Muscle of leg (tissue), 3 donors: ENCODE measurements at regions not wholly inside any gene's neighbourhood (a gene's known extent, or its start where the extent isn't known, plus 50 kb on each side); places are given as distances from the start of the nearest gene placed in this dataset.
"Not testable (repeated sequence)": the region's sequence is repeated elsewhere in the genome, so short reads cannot be mapped to it uniquely, and the experiment has no call there.

Experiments used
- DNase-seq: peaks from one replicate; pipeline ENCODE4 v3.0.0; 2013
- H3K27ac ChIP-seq: one replicate; pipeline ENCODE4 v1.5.1; 2013; ENCODE audit warnings: mild to moderate bottlenecking, low read length, control low read depth
- H3K27me3 ChIP-seq: one replicate; pipeline ENCODE4 v1.6.1; 2013; ENCODE audit warnings: low read length; ENCODE audit not compliant: control insufficient read depth, insufficient read depth
- H3K36me3 ChIP-seq: one replicate; pipeline ENCODE4 v1.6.1; 2013; ENCODE audit warnings: low read length; ENCODE audit not compliant: control insufficient read depth, insufficient read depth
- H3K4me1 ChIP-seq: one replicate; pipeline ENCODE4 v1.6.1; 2013; ENCODE audit warnings: low read length; ENCODE audit not compliant: control insufficient read depth, insufficient read depth
- H3K4me3 ChIP-seq: one replicate; pipeline ENCODE4 v1.5.1; 2013; ENCODE audit warnings: low read length, control low read depth
- H3K9me3 ChIP-seq: replicated peaks from 2 replicates; pipeline ENCODE4 v1.6.1; 2013; ENCODE audit warnings: low read depth, low read length; ENCODE audit not compliant: control insufficient read depth
- WGBS: methylation state at CpG from one replicate; pipeline ENCODE4 v1.1.5; 2013; ENCODE audit warnings: missing lambda C conversion rate; ENCODE audit not compliant: insufficient coverage; 5-methylcytosine and 5-hydroxymethylcytosine counted together

DNA sequence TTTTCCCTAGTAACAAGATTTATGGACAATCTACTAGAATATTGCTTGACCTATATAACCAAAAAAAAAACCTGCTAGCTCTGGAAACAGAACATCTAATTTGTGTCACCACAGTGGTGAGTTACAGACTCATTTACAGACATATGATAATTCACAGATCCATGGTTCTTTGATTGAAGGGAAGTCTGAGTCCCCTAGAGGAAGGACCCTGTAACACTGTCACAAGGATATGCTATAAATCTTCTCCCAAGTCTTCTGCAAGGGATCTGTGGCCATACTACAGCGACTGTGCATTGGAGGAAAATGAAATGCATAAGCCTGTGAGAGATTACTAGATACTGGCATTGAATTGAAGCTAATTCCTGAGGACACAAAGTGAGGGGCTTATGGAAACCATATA, 630.6 kb upstream of the SGCD start:
- H3K27me3 ChIP-seq, result no peaks in the 10 kb centered on the region
- WGBS, result no CpG with 5 or more reads among the region's 1 CpG
- H3K9me3 ChIP-seq, result no peaks in the 10 kb centered on the region
- no peaks in the 10 kb centered on the region for H3K36me3 ChIP-seq
- H3K4me1 ChIP-seq, result no peaks in the 10 kb centered on the region
- H3K4me3 ChIP-seq, result no peak overlapping the region
- H3K27ac ChIP-seq, result no peak overlapping the region
- no peak for DNase-seq

DNA sequence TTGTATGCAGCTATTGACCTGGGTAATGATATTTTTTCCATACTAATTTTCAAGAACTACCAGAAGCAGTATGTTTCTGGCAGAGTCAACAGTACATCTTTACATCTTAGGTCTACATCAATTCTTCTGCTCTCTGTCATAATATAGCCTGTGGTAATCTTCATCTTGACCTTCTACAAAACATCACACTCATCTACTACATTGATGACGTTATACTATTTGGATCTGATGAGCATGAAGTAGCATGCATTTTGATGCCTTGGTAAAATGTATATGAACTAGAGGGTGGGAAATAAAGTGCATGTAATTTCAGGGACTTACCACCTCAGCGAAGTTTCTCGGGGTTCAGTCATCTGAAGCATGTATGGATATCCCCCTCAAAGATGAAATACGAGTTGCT, 629.7 kb upstream of the SGCD start:
- 40% methylated on average over 1 of the region's 4 CpGs for WGBS
- Histone ChIP-seq H3K4me3 (no peak overlapping the region), H3K36me3 (no peaks in the 10 kb centered on the region), H3K27me3 (no peaks in the 10 kb centered on the region), H3K27ac (no peak overlapping the region), H3K9me3 (no peaks in the 10 kb centered on the region), H3K4me1 (no peaks in the 10 kb centered on the region)
- no peak for DNase-seq

GRCh38 chr5:155699385-155699784, 627.6 kb upstream of the SGCD start:
- H3K36me3 ChIP-seq, result no peaks in the 10 kb centered on the region
- H3K4me1 ChIP-seq, result no peaks in the 10 kb centered on the region
- no peaks in the 10 kb centered on the region for H3K27me3 ChIP-seq
- H3K27ac ChIP-seq, result no peak overlapping the region
- DNase-seq, result no peak
- H3K4me3 ChIP-seq, result no peak overlapping the region
- WGBS, result 50% methylated on average over 1 of the region's 1 CpG
- H3K9me3 ChIP-seq, result no peaks in the 10 kb centered on the region

GRCh38 chr5:155700333-155700732, 626.6 kb upstream of the SGCD start:
- DNase-seq, result no peak
- H3K4me1 ChIP-seq, result no peaks in the 10 kb centered on the region
- WGBS, result 60% methylated on average over 1 of the region's 3 CpGs
- no peak overlapping the region for H3K4me3 ChIP-seq
- no peak overlapping the region for H3K27ac ChIP-seq
- H3K9me3 ChIP-seq, result no peaks in the 10 kb centered on the region
- no peaks in the 10 kb centered on the region for H3K36me3 ChIP-seq
- no peaks in the 10 kb centered on the region for H3K27me3 ChIP-seq

GRCh38 chr5:155711882-155712281, 615.1 kb upstream of the SGCD start:
- WGBS, result no CpG with 5 or more reads among the region's 1 CpG
- H3K4me1 ChIP-seq, result no peaks in the 10 kb centered on the region
- H3K4me3 ChIP-seq, result no peak overlapping the region
- no peak for DNase-seq
- no peaks in the 10 kb centered on the region for H3K36me3 ChIP-seq
- no peaks in the 10 kb centered on the region for H3K9me3 ChIP-seq
- no peaks in the 10 kb centered on the region for H3K27me3 ChIP-seq
- no peak overlapping the region for H3K27ac ChIP-seq

DNA sequence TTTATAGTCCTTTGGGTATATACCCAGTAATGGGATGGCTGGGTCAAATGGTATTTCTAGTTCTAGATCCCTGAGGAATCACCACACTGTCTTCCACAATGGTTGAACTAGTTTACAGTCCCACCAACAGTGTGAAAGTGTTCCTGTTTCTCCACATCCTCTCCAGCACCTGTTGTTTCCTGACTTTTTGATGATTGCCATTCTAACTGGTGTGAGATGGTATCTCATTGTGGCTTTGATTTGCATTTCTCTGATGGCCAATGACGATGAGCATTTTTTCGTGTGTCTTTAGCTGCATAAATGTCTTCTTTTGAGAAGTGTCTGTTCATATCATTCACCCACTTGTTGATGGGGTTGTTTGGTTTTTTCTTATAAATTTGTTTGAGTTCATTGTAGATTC, 612.5 kb upstream of the SGCD start:
- H3K27ac ChIP-seq, H3K36me3 ChIP-seq, H3K4me3 ChIP-seq, DNase-seq, H3K27me3 ChIP-seq, H3K4me1 ChIP-seq, H3K9me3 ChIP-seq: not testable (repeated sequence)
- WGBS, result no CpG with 5 or more reads among the region's 2 CpGs

DNA sequence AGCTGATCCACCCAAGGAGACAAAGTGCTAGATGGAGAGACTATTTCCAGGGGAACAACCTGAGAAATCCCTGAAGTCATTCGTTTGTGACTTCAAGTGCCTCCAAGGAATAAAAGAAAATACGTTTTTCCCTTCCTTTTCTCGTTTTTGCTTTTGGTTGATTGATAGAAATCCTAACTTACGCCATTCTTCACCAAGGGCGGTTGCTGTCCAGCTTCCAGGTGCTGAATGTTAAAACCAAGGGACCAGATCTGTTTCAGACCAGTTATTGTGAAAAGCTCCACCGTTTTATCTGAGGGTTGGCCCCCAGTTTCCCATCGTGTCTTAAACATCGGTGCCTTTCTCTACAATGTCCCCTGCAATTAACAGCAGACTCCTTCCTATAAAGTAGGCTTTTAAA, 600.7 kb upstream of the SGCD start:
- Histone ChIP-seq H3K9me3 (no peaks in the 10 kb centered on the region), H3K27me3 (peaks cover 47% of the 10 kb centered on the region), H3K4me3 (no peak overlapping the region), H3K36me3 (no peaks in the 10 kb centered on the region), H3K27ac (no peak overlapping the region), H3K4me1 (peaks cover 27% of the 10 kb centered on the region)
- 20% methylated on average over 1 of the region's 8 CpGs for WGBS
- peak; percentile 62 for DNase-seq

- Histone ChIP-seq H3K27ac (no peak overlapping the region), H3K4me1 (peaks cover 30% of the 10 kb centered on the region), H3K27me3 (peaks cover 52% of the 10 kb centered on the region), H3K9me3 (no peaks in the 10 kb centered on the region), H3K36me3 (no peaks in the 10 kb centered on the region), H3K4me3 (peak overlapping the region; percentile 9)
- under 1% methylated on average over 20 of the region's 36 CpGs for WGBS
- peak; percentile 3 for DNase-seq
Measured at GRCh38 chr5:155727512-155728145, 599.3 kb upstream of the SGCD start.

GRCh38 chr5:155728146-155728856, 598.7 kb upstream of the SGCD start:
- WGBS, result under 1% methylated on average over 82 of the region's 83 CpGs
- H3K27ac ChIP-seq, result peak overlapping the region; percentile 50
- H3K4me3 ChIP-seq, result peak overlapping the region; percentile 47
- H3K27me3 ChIP-seq, result peaks cover 53% of the 10 kb centered on the region
- no peaks in the 10 kb centered on the region for H3K36me3 ChIP-seq
- peak; percentile 87 for DNase-seq
- no peaks in the 10 kb centered on the region for H3K9me3 ChIP-seq
- peaks cover 30% of the 10 kb centered on the region for H3K4me1 ChIP-seq

DNA sequence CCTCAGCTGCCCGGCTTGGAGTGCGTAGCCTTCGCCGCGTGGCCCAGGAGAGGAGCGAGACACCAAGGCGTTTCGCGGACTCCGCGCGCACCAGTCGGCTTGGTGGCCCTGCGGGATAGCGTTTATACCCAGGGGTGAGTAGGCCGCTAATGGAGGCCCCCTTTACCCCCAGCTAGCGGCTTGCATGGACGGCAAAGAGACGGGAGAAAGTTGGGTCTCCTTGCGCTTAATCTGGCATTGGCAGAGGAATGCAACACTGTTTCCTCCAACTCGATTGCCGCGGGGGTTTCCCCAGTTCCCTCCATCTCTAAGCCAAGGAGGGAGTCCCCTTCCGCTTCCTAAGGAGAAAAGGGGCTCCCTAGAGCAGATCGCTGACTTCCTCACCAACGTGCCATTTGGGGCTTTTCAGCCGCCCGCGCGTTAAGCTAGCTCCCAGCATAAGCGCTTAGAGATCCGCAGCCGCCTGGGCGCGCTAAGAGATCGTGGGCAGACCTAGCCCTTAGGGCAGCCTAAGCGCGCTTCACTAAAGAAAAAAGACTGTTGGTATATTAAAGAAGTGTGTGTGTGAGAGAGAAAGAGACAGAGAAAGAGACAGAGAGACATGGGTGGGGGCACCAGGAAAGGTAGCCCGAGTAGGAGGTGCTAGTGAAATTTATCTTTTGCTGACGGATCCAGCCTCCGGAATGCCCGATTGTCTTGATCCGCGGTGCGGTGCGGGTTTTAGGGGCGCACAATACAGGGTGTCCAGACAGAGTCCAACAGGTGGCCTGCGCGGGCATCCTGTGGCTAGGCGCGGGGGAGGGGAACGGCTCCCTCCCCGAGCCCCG, 597.9 kb upstream of the SGCD start:
- no peaks in the 10 kb centered on the region for H3K36me3 ChIP-seq
- peak; percentile 24 for DNase-seq
- peak overlapping the region; percentile 47 for H3K4me3 ChIP-seq
- H3K9me3 ChIP-seq, result no peaks in the 10 kb centered on the region
- peaks cover 53% of the 10 kb centered on the region for H3K27me3 ChIP-seq
- H3K27ac ChIP-seq, result peak overlapping the region; percentile 55
- under 1% methylated on average over 51 of the region's 54 CpGs for WGBS
- H3K4me1 ChIP-seq, result peaks cover 30% of the 10 kb centered on the region
